H1 (cell line): ENCODE measurements at regions not wholly inside any gene's neighbourhood (a gene's known extent, or its start where the extent isn't known, plus 50 kb on each side); places are given as distances from the start of the nearest gene placed in this dataset.

Experiments used
- CBX8 ChIP-seq: fragments of 300-800, 300-1000 bp; sonication (generic); IDR thresholded peaks from 2 replicates; pipeline ENCODE4 v1.7.1; 2016; ENCODE audit warnings: low read depth, low read length, borderline replicate concordance
- JUND ChIP-seq: IDR thresholded peaks from 2 replicates; pipeline ENCODE4 v1.6.1; 2011; ENCODE audit warnings: mild to moderate bottlenecking, improper control_type of control experiment, low read length
- MAFK ChIP-seq: IDR thresholded peaks from 2 replicates; pipeline ENCODE4 v1.6.1; 2012; ENCODE audit warnings: low read depth, mild to moderate bottlenecking, improper control_type of control experiment, low read length
- NANOG ChIP-seq: IDR thresholded peaks from 2 replicates; pipeline ENCODE4 v1.6.1; 2011; ENCODE audit warnings: low read length, low read depth, mild to moderate bottlenecking, inconsistent platforms; ENCODE audit not compliant: insufficient read depth, poor library complexity, severe bottlenecking
- PHF8 ChIP-seq: fragments of 200-600 bp; sonication (generic); conservative IDR thresholded peaks from 2 replicates; pipeline ENCODE4 v1.7.1; 2012; ENCODE audit warnings: low read depth, mild to moderate bottlenecking, inconsistent platforms, low read length, moderate library complexity

DNA sequence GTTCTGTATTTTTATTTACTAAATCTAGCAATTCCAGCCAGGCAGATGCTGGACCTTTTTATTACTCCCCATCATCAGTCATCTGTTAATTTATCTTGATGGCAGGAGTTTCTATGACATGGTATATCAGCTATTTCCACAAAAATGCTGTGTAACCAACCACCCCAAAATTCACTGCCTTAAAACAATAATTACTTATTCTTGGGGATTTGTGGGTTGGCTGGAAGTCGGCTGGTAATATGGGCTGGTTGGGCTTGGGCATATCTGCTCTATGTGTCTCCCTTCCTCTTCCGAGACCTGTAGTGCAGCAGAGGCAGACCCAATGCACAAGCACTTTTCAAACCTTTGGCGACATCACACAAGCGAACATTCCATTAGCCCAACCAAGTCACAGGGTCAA, 92.1 kb upstream of the UBE2E1 start (continued):
- TF ChIP-seq MAFK (no peak), JUND (no peak), PHF8 (no peak), CBX8 (no peak), NANOG (no peak)
- TF ChIP-seq, all 59 proteins: peak for 0
